ENCODE measurements at regions not wholly inside any gene's neighbourhood (a gene's known extent, or its start where the extent isn't known, plus 50 kb on each side); places are given as distances from the start of the nearest gene placed in this dataset.

GRCh38 chr5:115028557-115028956 lies 141.2 kb downstream of the TRIM36 start:
- no peaks in the 10 kb centered on the region for H3K36me3 ChIP-seq
- no peaks in the 10 kb centered on the region for H3K27me3 ChIP-seq (replicated peaks; ENCODE audit: insufficient read depth)
- ATAC-seq (ENCODE audit: insufficient number of reproducible peaks, low FRiP score, low read depth) (no peak), DNase-seq (ENCODE audit: low spot score) (no peak)
- TF ChIP-seq, protein P1, sequence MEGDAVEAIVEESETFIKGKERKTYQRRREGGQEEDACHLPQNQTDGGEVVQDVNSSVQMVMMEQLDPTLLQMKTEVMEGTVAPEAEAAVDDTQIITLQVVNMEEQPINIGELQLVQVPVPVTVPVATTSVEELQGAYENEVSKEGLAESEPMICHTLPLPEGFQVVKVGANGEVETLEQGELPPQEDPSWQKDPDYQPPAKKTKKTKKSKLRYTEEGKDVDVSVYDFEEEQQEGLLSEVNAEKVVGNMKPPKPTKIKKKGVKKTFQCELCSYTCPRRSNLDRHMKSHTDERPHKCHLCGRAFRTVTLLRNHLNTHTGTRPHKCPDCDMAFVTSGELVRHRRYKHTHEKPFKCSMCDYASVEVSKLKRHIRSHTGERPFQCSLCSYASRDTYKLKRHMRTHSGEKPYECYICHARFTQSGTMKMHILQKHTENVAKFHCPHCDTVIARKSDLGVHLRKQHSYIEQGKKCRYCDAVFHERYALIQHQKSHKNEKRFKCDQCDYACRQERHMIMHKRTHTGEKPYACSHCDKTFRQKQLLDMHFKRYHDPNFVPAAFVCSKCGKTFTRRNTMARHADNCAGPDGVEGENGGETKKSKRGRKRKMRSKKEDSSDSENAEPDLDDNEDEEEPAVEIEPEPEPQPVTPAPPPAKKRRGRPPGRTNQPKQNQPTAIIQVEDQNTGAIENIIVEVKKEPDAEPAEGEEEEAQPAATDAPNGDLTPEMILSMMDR (IDR thresholded peaks at IDR 0.05), result no peak
- H3K27ac ChIP-seq, result no peak overlapping the region
- H3K4me1 ChIP-seq (ENCODE audit: control insufficient read depth in 1 of 2, low read depth in 2 of 2), result no peaks in the 10 kb centered on the region
- H3K9me3 ChIP-seq, result no peaks in the 10 kb centered on the region
- no peak overlapping the region for H3K4me3 ChIP-seq

DNA sequence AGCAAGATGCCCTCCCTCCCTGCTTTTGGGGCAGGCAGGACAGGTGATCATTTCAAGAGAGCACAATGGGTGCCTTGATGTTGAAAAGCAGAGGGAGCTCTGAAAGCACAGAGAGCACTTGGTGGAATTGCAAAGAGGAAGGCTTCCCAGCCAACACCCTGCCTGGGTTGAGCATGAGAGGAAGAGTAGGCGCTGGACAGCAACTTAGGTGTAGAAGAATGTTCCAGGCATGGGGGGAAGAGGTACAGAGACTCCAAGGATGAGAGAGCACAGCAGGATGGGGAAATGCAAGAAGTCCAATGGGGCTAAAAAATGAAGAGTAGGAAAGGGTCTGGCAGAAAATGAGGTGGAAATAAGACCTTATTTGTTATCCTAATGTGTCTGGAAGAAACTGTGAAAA lies 144.8 kb downstream of the TRIM36 start:
- Histone ChIP-seq H3K36me3 (no peaks in the 10 kb centered on the region), H3K9me3 (no peaks in the 10 kb centered on the region), H3K4me1 (ENCODE audit: control insufficient read depth in 1 of 2, low read depth in 2 of 2) (no peaks in the 10 kb centered on the region), H3K27ac (no peak overlapping the region), H3K4me3 (no peak overlapping the region), H3K27me3 (replicated peaks; ENCODE audit: insufficient read depth) (no peaks in the 10 kb centered on the region)
- TF ChIP-seq, protein P1 (IDR thresholded peaks at IDR 0.05), result no peak
- DNase-seq (ENCODE audit: low spot score), result no peak
- ATAC-seq (ENCODE audit: insufficient number of reproducible peaks, low FRiP score, low read depth), result no peak

DNA sequence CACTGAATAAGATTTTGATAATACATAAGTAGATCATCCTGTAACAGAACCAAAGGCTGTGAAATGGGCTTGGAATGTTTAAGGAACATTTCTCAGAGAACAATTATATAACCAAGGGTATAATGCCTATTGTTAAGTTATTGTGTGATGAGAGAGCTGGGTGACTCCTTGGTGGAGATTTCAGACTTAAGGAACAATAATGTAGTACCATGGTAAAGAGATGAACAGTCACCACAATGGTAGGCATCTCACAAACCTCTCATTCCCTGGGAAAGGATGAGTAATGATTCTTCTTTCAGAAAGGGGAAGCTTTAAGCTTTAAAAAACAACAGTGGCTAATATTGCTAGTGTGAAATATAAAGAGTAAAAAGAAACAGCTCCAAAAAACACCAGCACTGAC lies 147.4 kb downstream of the TRIM36 start:
- Histone ChIP-seq H3K4me3 (no peak overlapping the region), H3K36me3 (no peaks in the 10 kb centered on the region), H3K27me3 (replicated peaks; ENCODE audit: insufficient read depth) (no peaks in the 10 kb centered on the region), H3K9me3 (no peaks in the 10 kb centered on the region), H3K27ac (no peak overlapping the region), H3K4me1 (ENCODE audit: control insufficient read depth in 1 of 2, low read depth in 2 of 2) (no peaks in the 10 kb centered on the region)
- ATAC-seq (ENCODE audit: insufficient number of reproducible peaks, low FRiP score, low read depth) (no peak), DNase-seq (ENCODE audit: low spot score) (no peak)
- TF ChIP-seq, protein P1 (IDR thresholded peaks at IDR 0.05), result no peak

DNA sequence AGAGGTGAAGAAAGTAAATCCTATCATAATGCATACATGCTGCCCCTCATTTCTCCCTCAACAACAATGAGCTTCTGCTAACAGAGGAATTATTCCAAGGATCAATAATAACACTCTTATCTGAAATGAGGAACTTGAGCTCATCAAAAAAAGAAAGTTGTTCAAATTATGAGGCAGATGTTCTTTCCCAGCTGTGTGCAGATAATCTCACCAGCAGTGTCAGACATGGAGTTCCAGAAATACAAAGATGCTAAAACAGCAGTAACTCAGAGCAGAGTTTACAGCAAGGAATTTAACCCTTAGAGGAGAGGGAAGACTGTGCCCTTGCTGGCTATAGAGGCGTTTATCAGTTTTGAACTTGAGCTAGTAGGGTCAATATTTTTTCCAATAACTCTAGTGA lies 153.1 kb downstream of the TRIM36 start:
- Histone ChIP-seq H3K4me3 (no peak overlapping the region), H3K4me1 (ENCODE audit: control insufficient read depth in 1 of 2, low read depth in 2 of 2) (no peaks in the 10 kb centered on the region), H3K27me3 (replicated peaks; ENCODE audit: insufficient read depth) (no peaks in the 10 kb centered on the region), H3K36me3 (no peaks in the 10 kb centered on the region), H3K9me3 (no peaks in the 10 kb centered on the region), H3K27ac (no peak overlapping the region)
- ATAC-seq (ENCODE audit: insufficient number of reproducible peaks, low FRiP score, low read depth) (no peak), DNase-seq (ENCODE audit: low spot score) (no peak)
- TF ChIP-seq, protein P1 (IDR thresholded peaks at IDR 0.05), result no peak

- H3K27ac ChIP-seq, result no peak overlapping the region
- no peaks in the 10 kb centered on the region for H3K4me1 ChIP-seq (ENCODE audit: control insufficient read depth in 1 of 2, low read depth in 2 of 2)
- TF ChIP-seq, protein P1 (IDR thresholded peaks at IDR 0.05), result no peak
- no peak for ATAC-seq (ENCODE audit: insufficient number of reproducible peaks, low FRiP score, low read depth)
- no peak for DNase-seq (ENCODE audit: low spot score)
- no peaks in the 10 kb centered on the region for H3K27me3 ChIP-seq (replicated peaks; ENCODE audit: insufficient read depth)
- H3K36me3 ChIP-seq, result no peaks in the 10 kb centered on the region
- no peak overlapping the region for H3K4me3 ChIP-seq
- no peaks in the 10 kb centered on the region for H3K9me3 ChIP-seq
Measured at GRCh38 chr5:114999176-114999575, 170.5 kb downstream of the TRIM36 start.

Measured in thoracic aorta (tissue), 2 donors.